HEK293 (cell line): ENCODE measurements at regions not wholly inside any gene's neighbourhood (a gene's known extent, or its start where the extent isn't known, plus 50 kb on each side); places are given as distances from the start of the nearest gene placed in this dataset.

Source experiments
- CTCF ChIA-PET: fragments of 350-600 bp; formaldehyde crosslinking; extraction: SDS; loops from one replicate; lab custom pipeline; 2021; ENCODE audit warnings: antibody characterized with exemption; lab: Yijun Ruan, JAX
- POLR2A ChIA-PET: fragments of 300-600 bp; formaldehyde crosslinking; extraction: SDS; loops from one replicate; lab custom pipeline; 2020; ENCODE audit warnings: antibody characterized with exemption, inconsistent platforms; lab: Yijun Ruan, JAX
- H3K27ac ChIP-seq: fragments of 200-500 bp; sonication (Bioruptor generic); 2 replicates; pipeline ENCODE4 v1.5.1; 2014; ENCODE audit warnings: low read depth, low read length, control low read depth, inconsistent platforms; ENCODE audit errors: extremely low read depth
- H3K36me3 ChIP-seq, 2 experiments: fragments of 200-500 bp in 1 of 2; sonication (Bioruptor generic) in 1 of 2; 1 replicate in 1 of 2; 2 replicates in 1 of 2; pipeline ENCODE4 v1.5.1; 2014 to 2017; ENCODE audit warnings: inconsistent platforms in 2 of 2, low read length in 2 of 2; ENCODE audit not compliant: control insufficient read depth in 2 of 2, insufficient read depth in 1 of 2
- H3K4me1 ChIP-seq: fragments of 200-500 bp; sonication (Bioruptor generic); 2 replicates; pipeline ENCODE4 v1.5.1; 2014; ENCODE audit warnings: mild to moderate bottlenecking, low read length, inconsistent platforms; ENCODE audit not compliant: control insufficient read depth, insufficient read depth
- H3K4me3 ChIP-seq: 2 replicates; pipeline ENCODE4 v1.5.1; 2011; ENCODE audit warnings: low read depth, mild to moderate bottlenecking, control low read depth, low read length, moderate library complexity
- H3K9me3 ChIP-seq: fragments of 200-500 bp; sonication (Bioruptor generic); 2 replicates; pipeline ENCODE4 v1.5.1; 2014; ENCODE audit warnings: low read depth, low read length, inconsistent platforms; ENCODE audit not compliant: control insufficient read depth, insufficient read depth
- MYNN ChIP-seq: fragments of 450-650 bp; formaldehyde crosslinking; IDR thresholded peaks from 2 replicates; pipeline ENCODE4 v1.5.1; 2016; ENCODE audit warnings: missing biosample characterization, missing genetic modification characterization, borderline replicate concordance
- PATZ1 ChIP-seq: fragments of 450-650 bp; formaldehyde crosslinking; IDR thresholded peaks from 2 replicates; pipeline ENCODE4 v1.5.1; 2016; ENCODE audit warnings: missing biosample characterization, missing genetic modification characterization
- REPIN1 ChIP-seq: fragments of 450-650 bp; formaldehyde crosslinking; IDR thresholded peaks from 2 replicates; pipeline ENCODE4 v1.5.1; 2017; ENCODE audit warnings: missing biosample characterization, missing genetic modification characterization, low read depth
- ZBTB17 ChIP-seq: fragments of 450-650 bp; formaldehyde crosslinking; IDR thresholded peaks from 2 replicates; pipeline ENCODE4 v1.5.1; 2016; ENCODE audit warnings: missing biosample characterization, missing genetic modification characterization
- ZBTB48 ChIP-seq: fragments of 450-650 bp; formaldehyde crosslinking; IDR thresholded peaks from 2 replicates; pipeline ENCODE4 v1.5.1; 2016; ENCODE audit warnings: missing biosample characterization, missing genetic modification characterization
- ZBTB6 ChIP-seq: fragments of 450-650 bp; formaldehyde crosslinking; IDR thresholded peaks from 2 replicates; pipeline ENCODE4 v1.5.1; 2017; ENCODE audit warnings: missing biosample characterization, missing genetic modification characterization
- ZFP69B ChIP-seq: fragments of 450-650 bp; formaldehyde crosslinking; IDR thresholded peaks from 2 replicates; pipeline ENCODE4 v1.5.1; 2016; ENCODE audit warnings: missing biosample characterization, missing genetic modification characterization
- ZNF146 ChIP-seq: fragments of 450-650 bp; formaldehyde crosslinking; IDR thresholded peaks from 2 replicates; pipeline ENCODE4 v1.5.1; 2016; ENCODE audit warnings: missing biosample characterization, missing genetic modification characterization
- ZNF335 ChIP-seq: fragments of 450-650 bp; formaldehyde crosslinking; conservative IDR thresholded peaks from 2 replicates; pipeline ENCODE4 v1.5.1; 2016; ENCODE audit warnings: missing biosample characterization, missing genetic modification characterization
- ZNF366 ChIP-seq: fragments of 450-650 bp; formaldehyde crosslinking; conservative IDR thresholded peaks from 2 replicates; pipeline ENCODE4 v1.5.1; 2016; ENCODE audit warnings: missing biosample characterization, missing genetic modification characterization
- ZNF548 ChIP-seq: fragments of 450-650 bp; formaldehyde crosslinking; IDR thresholded peaks from 2 replicates; pipeline ENCODE4 v1.5.1; 2016; ENCODE audit warnings: missing biosample characterization, missing genetic modification characterization
- ZNF623 ChIP-seq: fragments of 450-650 bp; formaldehyde crosslinking; IDR thresholded peaks from 2 replicates; pipeline ENCODE4 v1.5.1; 2016; ENCODE audit warnings: missing biosample characterization, missing genetic modification characterization
- ZNF701 ChIP-seq: fragments of 450-650 bp; formaldehyde crosslinking; IDR thresholded peaks from 2 replicates; pipeline ENCODE4 v1.5.1; 2016; ENCODE audit warnings: missing biosample characterization, missing genetic modification characterization
- ZSCAN16 ChIP-seq: fragments of 450-650 bp; formaldehyde crosslinking; IDR thresholded peaks from 2 replicates; pipeline ENCODE4 v1.5.1; 2016; ENCODE audit warnings: missing biosample characterization, missing genetic modification characterization
- TF ChIP-seq, protein P1 (sequence below): fragments of 450-650 bp; formaldehyde crosslinking; IDR thresholded peaks from 2 replicates; pipeline ENCODE4 v1.5.1; 2016; ENCODE audit warnings: missing biosample characterization, missing genetic modification characterization
- TF ChIP-seq, protein P2 (sequence below): fragments of 450-650 bp; formaldehyde crosslinking; IDR thresholded peaks from 2 replicates; pipeline ENCODE4 v1.5.1; 2016; ENCODE audit warnings: missing biosample characterization, missing genetic modification characterization

- H3K4me1 ChIP-seq: no peaks in the 10 kb centered on the region
- ChIA-PET POLR2A (no interaction called here), CTCF (no interaction called here)
- H3K9me3 ChIP-seq: no peaks in the 10 kb centered on the region
- no peak overlapping the region for H3K4me3 ChIP-seq
- H3K36me3 ChIP-seq: no peaks in the 10 kb centered on the region
- no peak overlapping the region for H3K27ac ChIP-seq
- TF ChIP-seq, protein P1, sequence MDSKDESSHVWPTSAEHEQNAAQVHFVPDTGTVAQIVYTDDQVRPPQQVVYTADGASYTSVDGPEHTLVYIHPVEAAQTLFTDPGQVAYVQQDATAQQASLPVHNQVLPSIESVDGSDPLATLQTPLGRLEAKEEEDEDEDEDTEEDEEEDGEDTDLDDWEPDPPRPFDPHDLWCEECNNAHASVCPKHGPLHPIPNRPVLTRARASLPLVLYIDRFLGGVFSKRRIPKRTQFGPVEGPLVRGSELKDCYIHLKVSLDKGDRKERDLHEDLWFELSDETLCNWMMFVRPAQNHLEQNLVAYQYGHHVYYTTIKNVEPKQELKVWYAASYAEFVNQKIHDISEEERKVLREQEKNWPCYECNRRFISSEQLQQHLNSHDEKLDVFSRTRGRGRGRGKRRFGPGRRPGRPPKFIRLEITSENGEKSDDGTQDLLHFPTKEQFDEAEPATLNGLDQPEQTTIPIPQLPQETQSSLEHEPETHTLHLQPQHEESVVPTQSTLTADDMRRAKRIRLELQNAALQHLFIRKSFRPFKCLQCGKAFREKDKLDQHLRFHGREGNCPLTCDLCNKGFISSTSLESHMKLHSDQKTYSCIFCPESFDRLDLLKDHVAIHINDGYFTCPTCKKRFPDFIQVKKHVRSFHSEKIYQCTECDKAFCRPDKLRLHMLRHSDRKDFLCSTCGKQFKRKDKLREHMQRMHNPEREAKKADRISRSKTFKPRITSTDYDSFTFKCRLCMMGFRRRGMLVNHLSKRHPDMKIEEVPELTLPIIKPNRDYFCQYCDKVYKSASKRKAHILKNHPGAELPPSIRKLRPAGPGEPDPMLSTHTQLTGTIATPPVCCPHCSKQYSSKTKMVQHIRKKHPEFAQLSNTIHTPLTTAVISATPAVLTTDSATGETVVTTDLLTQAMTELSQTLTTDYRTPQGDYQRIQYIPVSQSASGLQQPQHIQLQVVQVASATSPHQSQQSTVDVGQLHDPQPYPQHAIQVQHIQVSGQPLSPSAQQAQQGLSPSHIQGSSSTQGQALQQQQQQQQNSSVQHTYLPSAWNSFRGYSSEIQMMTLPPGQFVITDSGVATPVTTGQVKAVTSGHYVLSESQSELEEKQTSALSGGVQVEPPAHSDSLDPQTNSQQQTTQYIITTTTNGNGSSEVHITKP: no peak
These were observed 60.6 kb upstream of the GABRA2 start for GRCh38 chr4:46450556-46450955.

DNA sequence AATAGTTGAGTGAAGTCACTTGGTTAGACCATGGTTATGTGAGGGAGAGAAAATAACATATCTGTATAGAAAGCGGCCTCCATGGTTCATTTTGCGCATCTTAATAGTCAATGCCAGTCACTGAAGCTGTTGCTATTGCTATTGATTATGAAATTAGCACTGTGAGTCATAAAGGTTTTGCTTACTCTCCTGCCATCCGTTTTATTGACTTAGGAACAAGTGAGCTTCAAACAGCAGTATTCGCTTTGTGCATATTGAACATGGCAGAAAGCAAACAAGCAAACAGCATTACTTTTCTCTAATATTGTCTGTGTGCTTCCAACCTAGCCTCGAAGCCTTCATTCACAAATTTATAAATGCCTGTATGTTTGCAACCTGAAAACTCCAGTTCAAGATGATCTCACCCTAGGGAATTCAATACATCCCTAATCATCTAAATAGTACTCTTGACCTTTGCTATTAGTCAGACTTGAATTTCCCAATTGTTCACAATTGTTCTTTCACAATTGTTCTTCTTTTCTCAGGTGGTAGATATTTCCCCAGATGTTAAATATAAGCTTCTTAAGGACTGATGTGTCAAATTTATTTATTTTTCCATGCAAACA is 55.9 kb upstream of the GABRA2 start:
- POLR2A ChIA-PET: no interaction called here
- TF ChIP-seq ZFP69B (tag by site-specific recombination) (no peak), ZNF366 (no peak), ZBTB48 (tag by site-specific recombination) (no peak), ZNF146 (tag by site-specific recombination) (no peak), ZBTB17 (tag by site-specific recombination) (no peak), ZBTB6 (tag by site-specific recombination) (no peak), REPIN1 (no peak), MYNN (tag by site-specific recombination) (no peak), PATZ1 (tag by site-specific recombination) (no peak), ZNF548 (tag by site-specific recombination) (no peak), ZSCAN16 (tag by site-specific recombination) (no peak), ZNF335 (tag by site-specific recombination) (no peak), ZNF701 (tag by site-specific recombination) (no peak), ZNF623 (tag by site-specific recombination) (no peak)
- TF ChIP-seq, protein P1: no peak
- TF ChIP-seq, protein P2, sequence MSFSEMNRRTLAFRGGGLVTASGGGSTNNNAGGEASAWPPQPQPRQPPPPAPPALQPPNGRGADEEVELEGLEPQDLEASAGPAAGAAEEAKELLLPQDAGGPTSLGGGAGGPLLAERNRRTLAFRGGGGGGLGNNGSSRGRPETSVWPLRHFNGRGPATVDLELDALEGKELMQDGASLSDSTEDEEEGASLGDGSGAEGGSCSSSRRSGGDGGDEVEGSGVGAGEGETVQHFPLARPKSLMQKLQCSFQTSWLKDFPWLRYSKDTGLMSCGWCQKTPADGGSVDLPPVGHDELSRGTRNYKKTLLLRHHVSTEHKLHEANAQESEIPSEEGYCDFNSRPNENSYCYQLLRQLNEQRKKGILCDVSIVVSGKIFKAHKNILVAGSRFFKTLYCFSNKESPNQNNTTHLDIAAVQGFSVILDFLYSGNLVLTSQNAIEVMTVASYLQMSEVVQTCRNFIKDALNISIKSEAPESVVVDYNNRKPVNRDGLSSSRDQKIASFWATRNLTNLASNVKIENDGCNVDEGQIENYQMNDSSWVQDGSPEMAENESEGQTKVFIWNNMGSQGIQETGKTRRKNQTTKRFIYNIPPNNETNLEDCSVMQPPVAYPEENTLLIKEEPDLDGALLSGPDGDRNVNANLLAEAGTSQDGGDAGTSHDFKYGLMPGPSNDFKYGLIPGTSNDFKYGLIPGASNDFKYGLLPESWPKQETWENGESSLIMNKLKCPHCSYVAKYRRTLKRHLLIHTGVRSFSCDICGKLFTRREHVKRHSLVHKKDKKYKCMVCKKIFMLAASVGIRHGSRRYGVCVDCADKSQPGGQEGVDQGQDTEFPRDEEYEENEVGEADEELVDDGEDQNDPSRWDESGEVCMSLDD (tag by site-specific recombination): no peak
- TF ChIP-seq, all 188 proteins: peak for 0
- Histone ChIP-seq H3K4me3 (no peak overlapping the region), H3K4me1 (no peaks in the 10 kb centered on the region), H3K9me3 (no peaks in the 10 kb centered on the region), H3K27ac (no peak overlapping the region), H3K36me3 (no peaks in the 10 kb centered on the region)
- CTCF ChIA-PET: no interaction called here
